NB4 (cell line): ENCODE measurements at regions not wholly inside any gene's neighbourhood (a gene's known extent, or its start where the extent isn't known, plus 50 kb on each side); places are given as distances from the start of the nearest gene placed in this dataset.
A peak's percentile ranks its signal among the peaks of the same experiment; 100 is the strongest.

Source experiments
- DNase-seq: peaks from one replicate; pipeline ENCODE4 v3.0.0; 2010; ENCODE audit warnings: low read depth
- H3K4me3 ChIP-seq: one replicate; pipeline ENCODE4 v1.5.1; 2011; ENCODE audit warnings: mild to moderate bottlenecking, low read depth, low read length, moderate library complexity
- CTCF ChIP-seq: IDR thresholded peaks from one replicate; pipeline ENCODE4 v1.5.1; 2012; ENCODE audit warnings: low read depth, low read length
- MYC ChIP-seq: IDR thresholded peaks from 2 replicates; pipeline ENCODE4 v1.6.1; 2011; ENCODE audit warnings: low read depth, low read length
- POLR2A ChIP-seq: IDR thresholded peaks from 2 replicates; pipeline ENCODE4 v1.6.1; 2011; ENCODE audit warnings: mild to moderate bottlenecking; ENCODE audit not compliant: insufficient read length; ENCODE audit errors: extremely low read depth
- TF ChIP-seq, protein P1 (sequence below): IDR thresholded peaks from 2 replicates; pipeline ENCODE4 v1.6.1; 2011; ENCODE audit warnings: low read depth, low read length

DNA sequence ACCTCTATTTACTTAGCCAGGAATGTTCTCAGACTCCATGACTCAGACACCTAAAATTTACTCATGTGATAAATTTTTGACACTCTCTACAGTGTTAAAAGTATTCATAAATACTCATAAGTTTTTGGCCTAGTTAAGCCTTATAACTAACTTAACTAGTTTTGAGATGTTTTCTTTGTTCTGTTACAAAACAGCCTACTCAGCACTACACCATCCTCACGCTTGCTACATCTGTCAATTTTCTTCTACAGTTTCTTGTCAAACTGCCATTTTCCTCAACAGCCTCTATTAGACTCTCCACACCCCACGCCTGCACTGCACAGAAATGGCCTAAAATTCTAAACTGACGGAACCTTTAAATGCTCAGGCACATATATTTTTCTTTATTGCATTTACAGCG lies 195.5 kb downstream of the ANXA1 start:
- TF ChIP-seq, protein P1, sequence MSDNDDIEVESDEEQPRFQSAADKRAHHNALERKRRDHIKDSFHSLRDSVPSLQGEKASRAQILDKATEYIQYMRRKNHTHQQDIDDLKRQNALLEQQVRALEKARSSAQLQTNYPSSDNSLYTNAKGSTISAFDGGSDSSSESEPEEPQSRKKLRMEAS: no peak
- no peak for TF ChIP-seq POLR2A
- TF ChIP-seq CTCF: no peak
- no peak for TF ChIP-seq MYC
- no peak overlapping the region for H3K4me3 ChIP-seq
- DNase-seq: no peak

DNA sequence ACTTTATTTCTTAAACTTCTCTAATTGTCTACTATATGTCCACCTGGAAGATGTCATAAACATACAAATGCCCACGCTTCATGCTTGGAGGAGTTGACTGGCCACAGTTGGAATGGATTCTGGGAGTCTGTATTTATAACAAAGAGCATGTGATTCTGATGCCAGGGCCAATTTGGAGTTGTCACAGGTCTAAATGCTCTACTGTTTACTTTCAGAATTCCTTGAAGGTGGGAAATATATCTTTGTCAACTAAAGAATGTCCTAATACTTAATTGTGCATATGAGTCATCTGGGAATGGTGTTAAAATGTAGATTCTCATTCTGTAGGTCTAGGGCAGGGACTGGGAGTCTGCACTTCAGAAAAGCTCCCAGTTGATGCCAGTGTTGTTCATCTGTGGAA lies 196.1 kb downstream of the ANXA1 start:
- TF ChIP-seq MYC: no peak
- TF ChIP-seq, protein P1: no peak
- no peak for TF ChIP-seq CTCF
- no peak for TF ChIP-seq POLR2A
- no peak overlapping the region for H3K4me3 ChIP-seq

DNA sequence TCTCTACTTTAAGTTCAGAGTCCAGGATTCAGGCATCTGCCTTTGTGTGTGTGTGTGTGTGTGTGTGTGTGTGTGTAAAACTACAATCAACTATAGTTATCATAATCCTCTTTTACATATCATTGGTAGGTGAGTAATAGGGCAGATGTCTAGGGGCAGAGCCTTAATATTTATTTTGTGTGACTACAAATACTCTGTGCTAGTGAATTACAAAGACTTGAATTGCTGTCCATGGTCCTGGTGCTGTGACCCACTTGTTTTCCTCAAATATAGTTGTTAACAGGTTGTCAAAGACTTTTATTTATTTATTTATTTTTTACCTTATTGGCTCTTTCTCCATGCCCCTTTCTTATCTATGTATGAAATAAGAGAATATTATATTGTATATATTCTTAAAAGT lies 196.8 kb downstream of the ANXA1 start:
- H3K4me3 ChIP-seq: no peak overlapping the region
- TF ChIP-seq POLR2A (no peak), CTCF (no peak), MYC (no peak)
- TF ChIP-seq, protein P1: no peak
- DNase-seq: peak; percentile 1

More for the DNA sequence above, 196.1 kb downstream of the ANXA1 start:
- no peak for DNase-seq

DNA sequence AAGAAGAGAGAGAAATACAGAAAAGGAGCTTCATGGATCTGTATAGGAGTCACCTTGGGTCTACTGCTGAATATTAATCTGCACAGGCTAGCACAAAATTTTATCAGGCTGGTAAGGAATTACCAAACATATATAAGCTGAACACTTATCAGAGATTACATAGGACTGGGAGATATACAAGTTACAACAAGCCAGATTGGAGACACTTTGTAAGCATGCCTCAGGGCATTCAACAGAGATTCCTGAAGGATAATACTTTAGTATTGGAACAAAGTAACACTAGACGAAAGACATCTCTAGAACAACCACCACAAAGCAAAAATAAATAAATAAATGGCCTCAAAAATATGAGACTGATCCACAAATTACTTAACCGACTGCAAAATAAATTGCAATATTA lies 197.8 kb downstream of the ANXA1 start:
- no peak for DNase-seq
- H3K4me3 ChIP-seq: no peak overlapping the region
- TF ChIP-seq MYC (no peak), CTCF (no peak)
- TF ChIP-seq, protein P1: no peak

GRCh38 chr9:73357607-73358006 lies 205.9 kb downstream of the ANXA1 start:
- no peak for DNase-seq
- H3K4me3 ChIP-seq: no peak overlapping the region
- TF ChIP-seq POLR2A (no peak), CTCF (no peak), MYC (no peak)
- TF ChIP-seq, protein P1: no peak

GRCh38 chr9:73370053-73370452 lies 218.4 kb downstream of the ANXA1 start:
- no peak overlapping the region for H3K4me3 ChIP-seq
- DNase-seq: peak; percentile 67
- TF ChIP-seq POLR2A (no peak), MYC (no peak), CTCF (no peak)
- TF ChIP-seq, protein P1: no peak
